C4-2B (cell line): ENCODE measurements at regions not wholly inside any gene's neighbourhood (a gene's known extent, or its start where the extent isn't known, plus 50 kb on each side); places are given as distances from the start of the nearest gene placed in this dataset.

Experiments used
- ZFX ChIP-seq: fragments of 450-650 bp; IDR thresholded peaks from 2 replicates; pipeline ENCODE4 v1.6.1; 2017
- TF ChIP-seq, protein P1 (sequence below): fragments of 450-650 bp; conservative IDR thresholded peaks from 2 replicates; pipeline ENCODE4 v1.5.1; 2017; ENCODE audit warnings: mild to moderate bottlenecking

GRCh38 chr1:29944253-29944905, 708.1 kb downstream of the PTPRU start:
- TF ChIP-seq, protein P1, sequence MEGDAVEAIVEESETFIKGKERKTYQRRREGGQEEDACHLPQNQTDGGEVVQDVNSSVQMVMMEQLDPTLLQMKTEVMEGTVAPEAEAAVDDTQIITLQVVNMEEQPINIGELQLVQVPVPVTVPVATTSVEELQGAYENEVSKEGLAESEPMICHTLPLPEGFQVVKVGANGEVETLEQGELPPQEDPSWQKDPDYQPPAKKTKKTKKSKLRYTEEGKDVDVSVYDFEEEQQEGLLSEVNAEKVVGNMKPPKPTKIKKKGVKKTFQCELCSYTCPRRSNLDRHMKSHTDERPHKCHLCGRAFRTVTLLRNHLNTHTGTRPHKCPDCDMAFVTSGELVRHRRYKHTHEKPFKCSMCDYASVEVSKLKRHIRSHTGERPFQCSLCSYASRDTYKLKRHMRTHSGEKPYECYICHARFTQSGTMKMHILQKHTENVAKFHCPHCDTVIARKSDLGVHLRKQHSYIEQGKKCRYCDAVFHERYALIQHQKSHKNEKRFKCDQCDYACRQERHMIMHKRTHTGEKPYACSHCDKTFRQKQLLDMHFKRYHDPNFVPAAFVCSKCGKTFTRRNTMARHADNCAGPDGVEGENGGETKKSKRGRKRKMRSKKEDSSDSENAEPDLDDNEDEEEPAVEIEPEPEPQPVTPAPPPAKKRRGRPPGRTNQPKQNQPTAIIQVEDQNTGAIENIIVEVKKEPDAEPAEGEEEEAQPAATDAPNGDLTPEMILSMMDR = no peak
- no peak for TF ChIP-seq ZFX
